DND-41 (cell line): ENCODE measurements at regions not wholly inside any gene's neighbourhood (a gene's known extent, or its start where the extent isn't known, plus 50 kb on each side); places are given as distances from the start of the nearest gene placed in this dataset.
A peak's percentile ranks its signal among the peaks of the same experiment; 100 is the strongest.

Experiments used
- ATAC-seq: fragments of 200-7000 bp; cut with Tn5 transposase; 3 replicates; pipeline ENCODE4 v1.9.1; 2021; ENCODE audit warnings: low read depth; ENCODE audit not compliant: insufficient read depth
- DNase-seq: peaks from one replicate; pipeline ENCODE4 v3.0.0-alpha.2; 2020
- H2AFZ ChIP-seq: 2 replicates; pipeline ENCODE4 v1.6.0; 2012; ENCODE audit warnings: low read depth, low read length
- H3K27ac ChIP-seq: 2 replicates; pipeline ENCODE4 v1.5.1; 2012; ENCODE audit warnings: low read length, inconsistent platforms
- H3K27me3 ChIP-seq: fragments of 200-600 bp; sonication (generic); 2 replicates; pipeline ENCODE4 v1.6.0; 2012; ENCODE audit warnings: low read length, mild to moderate bottlenecking, inconsistent platforms; ENCODE audit not compliant: insufficient read depth, poor library complexity
- H3K36me3 ChIP-seq: 2 replicates; pipeline ENCODE4 v1.5.1; 2012; ENCODE audit warnings: low read length, inconsistent platforms; ENCODE audit not compliant: insufficient read depth
- H3K4me1 ChIP-seq: 2 replicates; pipeline ENCODE4 v1.5.1; 2012; ENCODE audit warnings: mild to moderate bottlenecking, low read length; ENCODE audit not compliant: insufficient read depth
- H3K4me2 ChIP-seq: 2 replicates; pipeline ENCODE4 v1.6.0; 2012; ENCODE audit warnings: mild to moderate bottlenecking, moderate library complexity, low read length, inconsistent platforms; ENCODE audit not compliant: insufficient read depth
- H3K4me3 ChIP-seq, 2 experiments: fragments of 200-600 bp in 1 of 2; shearing (Covaris generic) in 1 of 2; 2 replicates each; pipeline ENCODE4 v1.5.1; 2012 to 2016; ENCODE audit warnings: inconsistent platforms in 2 of 2, low read length in 2 of 2, mild to moderate bottlenecking in 2 of 2, low read depth in 1 of 2, moderate library complexity in 1 of 2
- H3K79me2 ChIP-seq: 2 replicates; pipeline ENCODE4 v1.6.0; 2012; ENCODE audit warnings: low read length, inconsistent platforms; ENCODE audit not compliant: insufficient read depth
- H3K9ac ChIP-seq: 2 replicates; pipeline ENCODE4 v1.6.0; 2012; ENCODE audit warnings: low read depth, mild to moderate bottlenecking, inconsistent platforms, low read length, moderate library complexity
- H3K9me3 ChIP-seq: 2 replicates; pipeline ENCODE4 v1.5.1; 2012; ENCODE audit warnings: low read length, moderate library complexity, mild to moderate bottlenecking, inconsistent platforms; ENCODE audit not compliant: insufficient read depth, severe bottlenecking
- H4K20me1 ChIP-seq: 2 replicates; pipeline ENCODE4 v1.6.0; 2012; ENCODE audit warnings: low read length; ENCODE audit not compliant: insufficient read depth
- EZH2 ChIP-seq: IDR thresholded peaks from 3 replicates; pipeline ENCODE4 v1.6.1; 2012; ENCODE audit warnings: borderline replicate concordance, low read depth, mild to moderate bottlenecking, moderate library complexity, low read length, inconsistent platforms; ENCODE audit not compliant: severe bottlenecking
- TF ChIP-seq, protein P1 (sequence below): IDR thresholded peaks from 2 replicates; pipeline ENCODE4 v1.5.1; 2012; ENCODE audit warnings: borderline replicate concordance, low read length, moderate library complexity, mild to moderate bottlenecking; ENCODE audit not compliant: poor library complexity, severe bottlenecking; ENCODE audit errors: extremely low read depth

DNA sequence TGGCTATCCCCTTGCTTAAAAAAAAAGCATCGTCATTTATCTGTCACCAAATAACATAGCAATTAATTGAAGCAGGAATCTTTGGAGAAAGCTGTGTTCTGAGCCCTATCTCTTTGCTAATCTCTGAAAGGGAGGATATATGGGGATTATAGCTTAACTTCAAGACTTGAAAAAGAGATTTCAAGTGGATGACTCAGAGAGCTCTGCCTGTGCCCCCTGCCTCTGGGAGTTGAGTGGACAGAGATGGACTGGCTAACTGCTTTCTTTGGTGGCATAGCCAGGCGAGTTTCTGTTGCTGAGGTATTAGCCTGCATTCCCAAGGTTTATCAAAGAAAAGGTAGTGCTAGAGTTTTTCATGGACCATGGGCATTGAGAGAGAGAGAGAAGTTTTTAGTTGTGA is 91.6 kb downstream of the DDIT4L start:
- Histone ChIP-seq H3K4me2 (no peak overlapping the region), H3K9me3 (no peaks in the 10 kb centered on the region), H3K79me2 (no peaks in the 10 kb centered on the region), H3K4me3 (no peak overlapping the region), H3K27ac (no peak overlapping the region), H2AFZ (no peak overlapping the region), H4K20me1 (no peaks in the 10 kb centered on the region), H3K4me1 (peaks cover 13% of the 10 kb centered on the region), H3K27me3 (no peaks in the 10 kb centered on the region), H3K36me3 (no peaks in the 10 kb centered on the region), H3K9ac (no peak overlapping the region)
- no peak for DNase-seq
- no peak for ATAC-seq
- no peak for TF ChIP-seq EZH2
- TF ChIP-seq, protein P1, sequence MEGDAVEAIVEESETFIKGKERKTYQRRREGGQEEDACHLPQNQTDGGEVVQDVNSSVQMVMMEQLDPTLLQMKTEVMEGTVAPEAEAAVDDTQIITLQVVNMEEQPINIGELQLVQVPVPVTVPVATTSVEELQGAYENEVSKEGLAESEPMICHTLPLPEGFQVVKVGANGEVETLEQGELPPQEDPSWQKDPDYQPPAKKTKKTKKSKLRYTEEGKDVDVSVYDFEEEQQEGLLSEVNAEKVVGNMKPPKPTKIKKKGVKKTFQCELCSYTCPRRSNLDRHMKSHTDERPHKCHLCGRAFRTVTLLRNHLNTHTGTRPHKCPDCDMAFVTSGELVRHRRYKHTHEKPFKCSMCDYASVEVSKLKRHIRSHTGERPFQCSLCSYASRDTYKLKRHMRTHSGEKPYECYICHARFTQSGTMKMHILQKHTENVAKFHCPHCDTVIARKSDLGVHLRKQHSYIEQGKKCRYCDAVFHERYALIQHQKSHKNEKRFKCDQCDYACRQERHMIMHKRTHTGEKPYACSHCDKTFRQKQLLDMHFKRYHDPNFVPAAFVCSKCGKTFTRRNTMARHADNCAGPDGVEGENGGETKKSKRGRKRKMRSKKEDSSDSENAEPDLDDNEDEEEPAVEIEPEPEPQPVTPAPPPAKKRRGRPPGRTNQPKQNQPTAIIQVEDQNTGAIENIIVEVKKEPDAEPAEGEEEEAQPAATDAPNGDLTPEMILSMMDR, result no peak

GRCh38 chr4:100098011-100098545 is 92.2 kb downstream of the DDIT4L start:
- DNase-seq (no peak), ATAC-seq (no peak)
- H2AFZ ChIP-seq, result no peak overlapping the region
- H3K79me2 ChIP-seq, result no peaks in the 10 kb centered on the region
- no peaks in the 10 kb centered on the region for H3K27me3 ChIP-seq
- peaks cover 18% of the 10 kb centered on the region for H3K4me1 ChIP-seq
- H4K20me1 ChIP-seq, result no peaks in the 10 kb centered on the region
- no peak overlapping the region for H3K9ac ChIP-seq
- no peak for TF ChIP-seq EZH2
- TF ChIP-seq, protein P1, result no peak
- no peaks in the 10 kb centered on the region for H3K36me3 ChIP-seq
- H3K9me3 ChIP-seq, result no peaks in the 10 kb centered on the region
- no peak overlapping the region for H3K27ac ChIP-seq
- H3K4me2 ChIP-seq, result no peak overlapping the region
- no peak overlapping the region for H3K4me3 ChIP-seq

DNA sequence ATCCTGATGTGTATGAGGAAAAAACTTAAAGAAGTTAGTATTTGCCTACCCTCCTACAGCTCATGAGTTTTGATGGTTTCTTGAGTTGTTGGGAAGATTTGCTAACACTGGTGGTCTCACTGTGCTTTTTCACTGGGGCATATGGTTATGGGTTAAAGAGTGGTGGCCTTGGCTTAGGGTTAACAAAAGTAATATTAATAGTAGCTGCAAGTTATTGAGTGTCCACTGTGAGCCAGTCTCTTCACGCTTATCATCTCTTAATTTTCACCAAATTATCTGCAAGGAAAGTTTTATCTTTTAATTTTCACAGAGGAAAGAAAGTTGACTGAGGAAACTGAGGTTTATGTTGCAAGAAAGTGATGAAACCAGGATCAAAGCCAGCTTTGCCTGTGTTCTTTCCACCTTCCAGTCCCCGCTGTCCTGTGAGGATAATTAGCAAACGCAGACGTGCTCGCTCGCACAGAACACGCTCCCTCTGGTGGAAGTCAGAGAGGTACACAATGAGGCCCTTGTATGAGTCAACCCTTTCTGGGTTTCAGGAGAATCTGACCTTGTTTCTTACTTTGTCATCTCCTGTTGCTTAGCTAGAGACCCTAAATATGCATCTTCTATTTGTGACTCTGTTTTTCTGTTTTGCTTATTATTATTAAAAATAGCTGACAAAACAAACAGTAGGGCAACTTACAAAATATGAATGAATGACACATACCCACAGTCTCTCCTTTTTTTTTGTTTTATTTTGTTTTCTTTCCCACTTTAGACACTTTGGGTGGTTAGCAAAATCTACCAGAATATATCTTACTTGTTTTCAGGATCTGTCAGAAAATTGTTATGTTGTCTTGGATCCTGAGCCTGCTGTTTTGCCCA is 94.3 kb downstream of the DDIT4L start:
- Histone ChIP-seq H3K27ac (no peak overlapping the region), H2AFZ (0 out of 2 replicates have a peak overlapping the region, but pooled peaks have one; percentile 22)

More for the DNA sequence above, 94.3 kb downstream of the DDIT4L start:
- ATAC-seq (peak; percentile 62), DNase-seq (peak; percentile 51)
- no peaks in the 10 kb centered on the region for H3K27me3 ChIP-seq
- no peak overlapping the region for H3K4me3 ChIP-seq
- TF ChIP-seq, protein P1, result peak; percentile 71
- TF ChIP-seq EZH2, result no peak
- no peaks in the 10 kb centered on the region for H3K9me3 ChIP-seq
- no peak overlapping the region for H3K4me2 ChIP-seq
- H3K9ac ChIP-seq, result no peak overlapping the region
- H3K36me3 ChIP-seq, result no peaks in the 10 kb centered on the region
- H4K20me1 ChIP-seq, result no peaks in the 10 kb centered on the region
- H3K4me1 ChIP-seq, result peaks cover 16% of the 10 kb centered on the region
- H3K79me2 ChIP-seq, result no peaks in the 10 kb centered on the region
